Lower leg skin (tissue), 3 donors: ENCODE measurements at regions not wholly inside any gene's neighbourhood (a gene's known extent, or its start where the extent isn't known, plus 50 kb on each side); places are given as distances from the start of the nearest gene placed in this dataset.

Source experiments
- POLR2A ChIP-seq, 2 donors: fragments of 450-650 bp; IDR thresholded peaks; one replicate each; pipeline ENCODE4 v1.6.1; 2016 to 2017; ENCODE audit warnings: antibody characterized with exemption in 2 of 2, mild to moderate bottlenecking in 1 of 2, moderate library complexity in 1 of 2
- TF ChIP-seq, protein P1 (sequence below), 3 donors: fragments of 450-650 bp; IDR thresholded peaks; one replicate each; pipeline ENCODE4 v1.5.1; 2016; ENCODE audit warnings: antibody characterized with exemption in 3 of 3, mild to moderate bottlenecking in 3 of 3, moderate library complexity in 2 of 3

DNA sequence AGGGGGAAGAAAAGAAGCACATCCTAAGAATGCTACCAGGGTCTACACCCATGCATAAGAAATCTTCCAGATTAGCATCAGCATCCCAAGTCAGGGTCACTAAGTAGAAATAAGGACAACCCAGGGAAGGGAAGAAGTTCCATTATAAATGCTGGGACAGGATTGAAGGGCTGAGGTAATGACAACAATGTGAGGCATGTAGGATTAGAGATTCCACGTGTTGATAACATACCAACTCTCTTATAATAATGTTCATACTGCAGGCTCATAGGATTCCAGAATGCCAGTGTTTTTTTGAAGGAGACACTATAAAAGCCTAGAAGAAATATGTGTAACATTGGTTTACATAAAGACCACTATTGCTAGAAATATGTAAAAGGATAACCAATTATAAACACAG is 201.2 kb downstream of the MID1IP1 start:
- TF ChIP-seq, protein P1, sequence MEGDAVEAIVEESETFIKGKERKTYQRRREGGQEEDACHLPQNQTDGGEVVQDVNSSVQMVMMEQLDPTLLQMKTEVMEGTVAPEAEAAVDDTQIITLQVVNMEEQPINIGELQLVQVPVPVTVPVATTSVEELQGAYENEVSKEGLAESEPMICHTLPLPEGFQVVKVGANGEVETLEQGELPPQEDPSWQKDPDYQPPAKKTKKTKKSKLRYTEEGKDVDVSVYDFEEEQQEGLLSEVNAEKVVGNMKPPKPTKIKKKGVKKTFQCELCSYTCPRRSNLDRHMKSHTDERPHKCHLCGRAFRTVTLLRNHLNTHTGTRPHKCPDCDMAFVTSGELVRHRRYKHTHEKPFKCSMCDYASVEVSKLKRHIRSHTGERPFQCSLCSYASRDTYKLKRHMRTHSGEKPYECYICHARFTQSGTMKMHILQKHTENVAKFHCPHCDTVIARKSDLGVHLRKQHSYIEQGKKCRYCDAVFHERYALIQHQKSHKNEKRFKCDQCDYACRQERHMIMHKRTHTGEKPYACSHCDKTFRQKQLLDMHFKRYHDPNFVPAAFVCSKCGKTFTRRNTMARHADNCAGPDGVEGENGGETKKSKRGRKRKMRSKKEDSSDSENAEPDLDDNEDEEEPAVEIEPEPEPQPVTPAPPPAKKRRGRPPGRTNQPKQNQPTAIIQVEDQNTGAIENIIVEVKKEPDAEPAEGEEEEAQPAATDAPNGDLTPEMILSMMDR (IDR thresholded peaks at IDR 0.05) = no peak
- no peak for TF ChIP-seq POLR2A (IDR thresholded peaks at IDR 0.05)
